GM08714 (cell line): ENCODE measurements at regions not wholly inside any gene's neighbourhood (a gene's known extent, or its start where the extent isn't known, plus 50 kb on each side); places are given as distances from the start of the nearest gene placed in this dataset.
"Not testable (repeated sequence)": the region's sequence is repeated elsewhere in the genome, so short reads cannot be mapped to it uniquely, and the experiment has no call there.

Experiments
- H3K4me3 ChIP-seq: fragments of 200-500 bp; sonication (Bioruptor generic); 2 replicates; pipeline ENCODE4 v1.5.1; 2014; ENCODE audit warnings: mild to moderate bottlenecking, low read length, inconsistent platforms
- ZNF274 ChIP-seq: IDR thresholded peaks from 2 replicates; pipeline ENCODE4 v1.6.1; 2012; ENCODE audit warnings: mild to moderate bottlenecking, low read depth, low read length

DNA sequence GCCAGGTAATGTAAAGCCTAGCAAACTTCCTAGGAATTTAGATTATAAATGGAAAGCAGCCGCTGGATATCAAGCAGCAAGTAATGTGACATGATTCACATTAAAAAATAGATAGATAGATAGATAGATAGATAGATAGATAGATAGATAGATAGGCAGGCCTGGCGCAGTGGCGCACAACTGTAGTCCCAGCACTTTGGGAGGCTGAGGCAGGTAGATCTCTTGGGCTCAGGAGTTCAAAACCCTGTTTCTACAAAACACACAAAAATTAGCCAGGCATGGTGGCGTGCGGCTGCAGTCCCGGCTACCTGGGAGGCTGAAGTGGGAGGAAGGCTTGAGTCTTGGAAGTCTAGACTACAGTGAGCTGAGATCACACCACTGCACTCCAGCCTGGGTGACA is 236.9 kb downstream of the SLITRK6 start:
- no peak for TF ChIP-seq ZNF274
- no peak overlapping the region for H3K4me3 ChIP-seq

DNA sequence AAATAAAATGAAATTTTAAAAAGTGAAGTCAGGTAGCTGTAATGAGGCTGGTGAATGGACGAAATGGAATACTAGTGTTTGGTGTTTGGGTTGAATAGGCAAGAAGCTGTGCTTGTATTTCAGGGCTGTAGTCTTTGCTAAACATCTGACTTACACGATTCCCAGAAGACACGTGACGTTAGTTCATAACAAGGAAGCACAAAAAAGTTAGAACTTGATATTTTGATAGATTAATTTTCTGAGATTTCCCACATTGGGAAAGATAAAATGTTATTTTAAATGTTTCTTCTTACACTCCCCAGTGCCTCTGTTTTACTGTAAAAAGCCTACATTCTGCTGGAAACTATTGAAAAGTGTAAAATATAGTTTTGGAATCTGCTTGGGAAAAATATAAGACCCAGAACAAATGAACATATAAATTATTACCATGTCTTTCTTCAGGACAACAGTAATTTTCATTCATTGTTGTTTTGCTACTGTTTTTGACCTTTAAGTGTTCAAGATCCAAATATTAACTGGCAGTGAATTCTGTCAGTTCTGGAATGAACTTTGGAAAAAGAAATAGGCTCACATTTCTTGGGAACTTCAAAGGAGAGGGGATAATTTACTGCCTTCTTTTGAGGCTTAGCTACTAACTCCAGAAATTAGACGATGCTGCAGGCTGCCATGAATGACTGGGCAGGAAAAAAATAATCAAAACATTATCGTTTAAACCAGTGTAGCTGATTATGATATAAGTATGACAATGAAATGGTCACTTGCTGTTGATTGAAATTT is 241.3 kb downstream of the SLITRK6 start:
- H3K4me3 ChIP-seq = no peak overlapping the region

DNA sequence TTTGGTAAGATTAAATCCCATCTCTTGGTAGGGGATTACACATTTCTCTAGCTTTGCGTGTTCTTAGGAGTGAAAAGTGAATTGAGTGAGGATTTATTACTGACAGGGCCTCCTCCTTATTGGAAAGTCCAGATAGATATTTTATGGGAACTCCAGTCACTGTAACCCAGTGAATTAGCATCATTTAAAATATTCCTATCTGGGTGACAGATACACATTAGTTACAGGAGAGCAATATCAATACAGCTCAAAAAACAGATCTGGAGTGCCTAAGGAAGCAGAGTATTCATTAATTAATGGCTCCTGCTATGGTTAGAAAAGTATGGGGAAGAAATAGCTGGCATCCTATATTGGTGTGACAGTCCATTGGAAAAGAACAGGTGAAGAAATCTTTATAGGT is 248.2 kb downstream of the SLITRK6 start:
- no peak overlapping the region for H3K4me3 ChIP-seq
- no peak for TF ChIP-seq ZNF274

More for the DNA sequence above, 241.3 kb downstream of the SLITRK6 start:
- no peak for TF ChIP-seq ZNF274

DNA sequence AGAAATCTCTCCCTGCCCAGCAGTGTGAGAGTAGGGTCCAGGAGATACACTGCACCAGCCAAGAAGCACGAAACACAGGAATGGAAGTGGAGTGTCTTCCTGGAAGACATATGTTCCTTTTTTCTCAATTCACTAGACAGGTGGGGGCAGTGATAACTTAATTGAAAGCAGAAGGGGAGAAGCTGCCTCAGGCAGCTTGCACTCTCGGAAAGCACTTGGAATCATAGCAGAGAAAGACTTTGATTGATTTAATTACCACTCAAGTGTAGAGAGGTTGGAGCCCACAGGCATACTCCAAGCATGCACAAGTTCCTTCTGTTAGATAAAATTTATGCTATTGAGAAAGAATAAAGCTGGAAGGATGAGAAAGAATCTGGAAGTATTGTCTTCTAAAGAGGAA is 249.4 kb downstream of the SLITRK6 start:
- H3K4me3 ChIP-seq = no peak overlapping the region
- no peak for TF ChIP-seq ZNF274

DNA sequence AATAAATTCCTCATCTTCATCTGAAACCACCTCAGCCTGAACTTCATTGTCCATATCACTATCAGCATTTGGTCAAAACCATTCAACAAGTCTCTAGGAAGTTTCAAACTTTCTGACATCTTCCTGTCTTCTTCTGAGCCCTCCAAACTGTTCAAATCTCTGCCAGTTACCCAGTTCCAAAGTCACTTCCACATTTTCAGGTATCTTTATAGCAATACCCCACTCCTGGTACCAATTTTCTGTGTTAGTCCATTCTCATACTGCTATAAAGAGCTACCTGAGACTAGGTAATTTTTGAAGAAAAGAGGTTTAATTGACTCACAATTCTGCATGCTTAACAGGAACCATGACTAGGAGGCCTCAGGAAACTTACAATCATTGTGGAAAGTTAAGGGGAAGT is 250.4 kb downstream of the SLITRK6 start:
- not testable (repeated sequence) for H3K4me3 ChIP-seq

DNA sequence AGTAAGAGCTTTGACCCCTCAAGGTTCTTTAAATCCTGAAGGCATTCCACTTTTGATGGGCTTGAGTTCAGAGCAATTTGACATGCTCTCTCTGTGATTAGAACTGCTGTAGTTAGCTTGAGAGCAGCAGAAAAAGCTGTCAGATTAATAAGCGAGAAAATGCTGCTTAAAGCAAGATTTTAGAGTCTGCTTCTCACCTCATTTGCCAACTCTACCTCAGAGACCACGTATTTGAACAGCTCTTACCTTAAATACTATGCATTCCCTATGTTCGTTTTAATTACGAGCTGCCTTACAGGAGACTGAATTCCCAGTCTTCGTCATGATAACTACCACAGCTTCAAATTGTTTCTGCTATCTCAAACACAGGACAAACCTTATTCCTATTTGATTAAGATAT is 253.4 kb downstream of the SLITRK6 start:
- no peak for TF ChIP-seq ZNF274

DNA sequence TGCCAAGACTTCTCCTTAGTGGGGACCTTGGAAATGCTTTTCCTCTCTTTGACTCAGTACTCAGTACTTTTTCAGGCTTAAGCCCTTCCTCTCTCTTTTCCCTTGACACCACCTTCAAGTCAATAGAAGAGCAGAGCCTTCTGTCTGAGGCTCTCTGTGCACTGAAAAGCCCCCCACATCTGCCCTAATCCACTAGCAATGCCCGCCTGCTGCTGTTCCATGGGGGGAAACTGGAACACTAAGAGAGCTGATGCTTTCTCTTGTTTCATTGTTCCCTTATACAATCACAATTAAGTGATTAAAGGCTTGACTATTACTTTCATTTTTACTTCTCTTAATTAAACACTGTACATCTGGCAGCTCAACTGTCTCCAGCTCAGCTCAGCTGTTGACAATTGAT is 254.5 kb downstream of the SLITRK6 start:
- TF ChIP-seq ZNF274 = no peak
- H3K4me3 ChIP-seq = no peak overlapping the region

More for the DNA sequence above, 253.4 kb downstream of the SLITRK6 start:
- no peak overlapping the region for H3K4me3 ChIP-seq

DNA sequence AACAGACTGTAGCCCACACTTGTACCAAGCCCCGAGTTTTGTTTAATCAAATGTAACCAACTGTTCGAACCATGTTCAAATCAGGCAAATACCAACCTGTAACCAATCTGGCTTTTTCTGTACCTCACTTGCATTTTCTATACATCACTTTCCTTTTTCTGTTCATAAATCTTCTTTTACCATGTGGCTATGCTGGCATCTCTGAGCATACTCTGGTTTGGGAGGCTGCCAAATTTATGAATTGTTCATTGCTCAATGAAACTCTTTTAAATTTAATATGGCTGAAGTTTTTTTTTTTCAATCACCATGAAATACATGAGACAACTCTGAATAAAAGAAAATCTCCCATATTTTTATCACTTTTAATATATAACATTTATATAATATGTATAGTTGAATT is 256.1 kb downstream of the SLITRK6 start:
- no peak for TF ChIP-seq ZNF274
- no peak overlapping the region for H3K4me3 ChIP-seq

DNA sequence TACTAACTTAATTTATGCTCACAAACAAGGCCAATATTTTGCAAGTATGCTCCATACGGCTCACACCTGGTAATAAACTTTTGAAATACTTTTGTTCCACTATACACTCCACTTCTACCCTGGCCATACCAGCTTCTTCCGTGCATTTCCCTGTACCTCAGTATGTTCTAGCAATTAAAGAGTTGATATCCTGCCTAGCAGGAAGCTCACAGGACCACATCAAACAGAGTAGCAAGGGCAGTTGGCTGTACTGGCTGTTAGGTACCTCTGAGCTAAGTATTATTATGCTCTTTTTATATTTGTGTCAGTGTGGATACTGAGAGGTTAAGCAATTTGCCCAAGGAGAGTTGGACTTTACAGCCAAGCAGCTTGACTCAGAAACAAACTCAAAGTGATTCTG is 257.7 kb downstream of the SLITRK6 start:
- no peak for TF ChIP-seq ZNF274

DNA sequence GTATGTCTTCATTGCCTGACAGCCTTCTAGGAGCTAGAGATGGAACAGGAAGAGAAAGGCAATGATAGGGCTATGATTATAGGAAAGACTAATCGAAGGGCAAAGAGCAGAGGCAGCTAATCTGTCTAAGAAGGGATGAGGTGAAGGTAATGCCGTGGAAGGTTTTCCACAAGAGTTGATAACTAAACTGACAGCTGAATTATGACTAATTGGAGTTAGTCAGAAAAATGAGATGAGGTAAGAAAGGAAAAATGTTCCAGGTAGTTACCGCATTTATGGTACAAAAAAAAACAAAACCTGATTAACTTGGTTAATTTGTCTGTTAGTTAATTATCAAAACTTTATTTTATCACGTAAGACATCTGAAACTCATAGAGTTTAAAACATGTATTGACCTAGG is 260.3 kb downstream of the SLITRK6 start:
- TF ChIP-seq ZNF274 = no peak
- H3K4me3 ChIP-seq = no peak overlapping the region

More for the DNA sequence above, 257.7 kb downstream of the SLITRK6 start:
- H3K4me3 ChIP-seq = no peak overlapping the region

DNA sequence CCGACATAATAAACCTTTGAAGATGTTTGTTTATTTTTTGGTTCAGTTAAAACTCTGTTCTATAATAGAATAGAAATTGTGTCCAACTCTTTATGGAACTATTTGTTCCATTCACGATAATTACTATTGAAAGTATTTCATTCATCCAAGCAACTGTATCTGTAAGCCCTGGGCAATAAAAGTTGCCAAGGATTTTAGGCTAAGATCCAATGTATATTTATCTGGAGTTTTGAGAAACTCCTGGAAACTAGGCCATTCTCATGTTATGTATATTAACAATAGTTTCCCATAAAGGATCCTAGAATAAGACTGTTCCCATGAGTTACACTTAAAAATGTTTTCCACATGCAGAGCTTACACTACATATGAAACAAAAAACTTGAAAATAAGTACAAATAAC is 261.6 kb downstream of the SLITRK6 start:
- no peak for TF ChIP-seq ZNF274
- H3K4me3 ChIP-seq = no peak overlapping the region

DNA sequence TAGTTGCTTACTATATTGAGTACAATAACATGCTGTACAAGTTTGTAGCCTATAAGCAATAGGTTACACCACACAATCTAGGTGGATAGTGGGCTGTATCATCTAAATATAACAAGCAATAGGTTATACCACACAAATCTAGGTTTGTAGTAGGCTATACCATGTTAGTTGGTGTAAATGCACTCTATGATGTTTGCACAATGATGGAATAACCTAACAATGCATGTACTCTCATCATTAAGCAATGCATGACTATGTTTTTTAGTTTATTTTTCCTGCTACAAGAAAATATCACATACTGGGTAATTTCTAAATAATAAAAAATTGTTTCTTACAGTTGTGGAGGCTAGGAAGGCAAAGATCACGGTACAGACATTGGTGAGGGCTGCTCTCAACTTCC is 262.5 kb downstream of the SLITRK6 start:
- no peak for TF ChIP-seq ZNF274
- no peak overlapping the region for H3K4me3 ChIP-seq

DNA sequence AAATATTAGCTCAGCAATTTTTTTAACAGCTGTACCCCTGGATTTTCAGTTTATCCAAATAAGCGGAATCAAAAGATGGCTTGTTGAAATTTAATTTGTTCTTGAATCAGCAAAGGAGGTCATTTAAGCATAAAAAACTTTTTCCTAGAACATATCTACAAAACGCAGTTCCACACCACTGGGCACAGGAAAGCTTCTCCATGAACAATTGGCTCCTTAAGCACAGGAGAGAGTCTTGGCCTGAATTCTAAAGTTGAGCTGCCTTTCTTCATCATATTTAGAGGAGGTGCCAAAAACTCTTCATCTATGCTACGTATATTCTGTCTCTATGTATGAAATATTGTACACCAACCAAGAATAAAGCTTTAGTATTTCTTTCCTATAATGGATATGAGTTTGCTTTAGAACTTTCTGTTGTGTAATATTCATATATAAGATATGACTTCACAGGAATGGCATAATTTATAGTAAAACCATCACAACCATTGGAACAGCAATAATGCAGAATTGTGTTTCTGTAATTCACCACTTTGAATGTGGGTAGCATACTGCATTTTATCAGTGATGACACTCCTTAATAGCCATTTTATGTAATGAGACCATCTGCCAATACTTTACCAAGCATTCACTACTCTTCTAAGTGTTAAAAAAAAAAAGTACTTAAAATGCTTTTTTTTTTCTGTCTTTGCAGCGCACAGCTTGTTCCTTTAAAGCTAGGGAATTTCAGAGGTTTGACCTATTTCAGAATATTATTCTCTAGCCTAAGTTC is 263.7 kb downstream of the SLITRK6 start:
- no peak for TF ChIP-seq ZNF274
- no peak overlapping the region for H3K4me3 ChIP-seq

DNA sequence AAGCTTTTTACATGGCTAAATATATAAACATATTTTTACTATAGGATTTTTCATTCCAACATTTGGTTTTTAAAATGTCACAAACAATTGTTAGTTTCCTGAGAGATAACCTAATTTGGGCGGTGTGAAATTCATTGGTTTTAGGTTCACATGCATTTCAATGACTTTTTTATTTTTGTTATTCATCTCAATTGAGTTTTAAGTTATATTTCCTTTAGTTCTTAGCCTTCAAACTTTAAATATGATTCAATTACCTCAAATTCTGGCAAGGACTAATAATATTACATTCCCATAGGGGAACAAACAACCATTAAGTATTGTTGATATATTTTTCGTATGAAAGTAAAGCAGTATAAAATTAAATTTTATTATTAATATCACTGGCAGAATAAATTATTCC is 265.3 kb downstream of the SLITRK6 start:
- TF ChIP-seq ZNF274 = no peak

DNA sequence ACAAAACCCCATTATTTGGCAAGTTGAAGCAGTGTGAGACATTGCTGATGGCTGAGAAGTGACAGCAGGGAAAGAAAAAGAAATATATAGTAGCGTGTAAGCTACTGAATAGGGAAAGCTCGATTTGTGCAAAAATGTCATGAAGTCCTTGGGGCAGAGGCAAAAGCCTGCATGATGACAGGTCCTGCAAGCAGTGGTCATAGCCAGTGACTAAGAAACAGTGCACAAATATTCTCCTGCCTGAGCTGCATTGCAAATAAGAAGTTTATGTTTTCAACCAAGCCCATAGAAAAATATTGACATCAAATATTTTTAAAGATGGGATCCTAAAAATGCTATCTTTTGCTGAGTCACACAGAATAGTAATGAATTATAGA is 270.0 kb downstream of the SLITRK6 start:
- TF ChIP-seq ZNF274 = no peak
- H3K4me3 ChIP-seq = no peak overlapping the region

More for the DNA sequence above, 265.3 kb downstream of the SLITRK6 start:
- H3K4me3 ChIP-seq = no peak overlapping the region
